ENCODE measurements at regions not wholly inside any gene's neighbourhood (a gene's known extent, or its start where the extent isn't known, plus 50 kb on each side); places are given as distances from the start of the nearest gene placed in this dataset.

GRCh38 chr7:24425664-24426063, 141.7 kb downstream of the NPY start:
- Histone ChIP-seq H3K27ac (no peak overlapping the region), H3K4me1 (no peaks in the 10 kb centered on the region), H3K27me3 (no peaks in the 10 kb centered on the region), H3K9me3 (no peaks in the 10 kb centered on the region), H3K36me3 (no peaks in the 10 kb centered on the region), H3K4me3 (no peak overlapping the region)
- no peak for DNase-seq
- TF ChIP-seq, protein P1, sequence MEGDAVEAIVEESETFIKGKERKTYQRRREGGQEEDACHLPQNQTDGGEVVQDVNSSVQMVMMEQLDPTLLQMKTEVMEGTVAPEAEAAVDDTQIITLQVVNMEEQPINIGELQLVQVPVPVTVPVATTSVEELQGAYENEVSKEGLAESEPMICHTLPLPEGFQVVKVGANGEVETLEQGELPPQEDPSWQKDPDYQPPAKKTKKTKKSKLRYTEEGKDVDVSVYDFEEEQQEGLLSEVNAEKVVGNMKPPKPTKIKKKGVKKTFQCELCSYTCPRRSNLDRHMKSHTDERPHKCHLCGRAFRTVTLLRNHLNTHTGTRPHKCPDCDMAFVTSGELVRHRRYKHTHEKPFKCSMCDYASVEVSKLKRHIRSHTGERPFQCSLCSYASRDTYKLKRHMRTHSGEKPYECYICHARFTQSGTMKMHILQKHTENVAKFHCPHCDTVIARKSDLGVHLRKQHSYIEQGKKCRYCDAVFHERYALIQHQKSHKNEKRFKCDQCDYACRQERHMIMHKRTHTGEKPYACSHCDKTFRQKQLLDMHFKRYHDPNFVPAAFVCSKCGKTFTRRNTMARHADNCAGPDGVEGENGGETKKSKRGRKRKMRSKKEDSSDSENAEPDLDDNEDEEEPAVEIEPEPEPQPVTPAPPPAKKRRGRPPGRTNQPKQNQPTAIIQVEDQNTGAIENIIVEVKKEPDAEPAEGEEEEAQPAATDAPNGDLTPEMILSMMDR (IDR thresholded peaks at IDR 0.05) = no peak
- no peak for TF ChIP-seq POLR2A (IDR thresholded peaks at IDR 0.05)

DNA sequence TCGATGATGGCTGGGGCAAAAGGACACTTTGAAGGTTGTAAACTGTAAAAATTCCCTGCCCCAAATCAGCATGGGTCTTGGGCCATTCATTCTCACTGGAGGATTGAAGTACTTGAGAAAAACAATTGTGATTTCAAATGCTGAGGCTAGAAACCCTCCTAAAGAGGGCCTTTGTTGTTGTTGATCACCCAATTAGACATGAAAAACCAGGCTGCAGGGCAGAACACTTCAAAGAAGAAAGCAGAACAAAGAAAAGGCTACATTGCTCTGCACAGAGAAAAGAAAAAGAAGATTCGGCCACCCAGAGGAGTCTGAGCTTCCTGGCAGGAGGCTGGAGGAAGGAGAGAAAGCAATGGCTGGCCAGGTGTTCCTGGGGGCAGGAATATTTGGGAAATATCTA, 143.1 kb downstream of the NPY start:
- no peak overlapping the region for H3K27ac ChIP-seq
- H3K27me3 ChIP-seq = no peaks in the 10 kb centered on the region
- H3K36me3 ChIP-seq = no peaks in the 10 kb centered on the region
- no peaks in the 10 kb centered on the region for H3K9me3 ChIP-seq
- TF ChIP-seq POLR2A (IDR thresholded peaks at IDR 0.05) = no peak
- TF ChIP-seq, protein P1 (IDR thresholded peaks at IDR 0.05) = no peak
- H3K4me1 ChIP-seq = no peaks in the 10 kb centered on the region
- no peak for DNase-seq
- H3K4me3 ChIP-seq = no peak overlapping the region

GRCh38 chr7:24428676-24429075, 144.6 kb upstream of the PALS2 start:
- Histone ChIP-seq H3K36me3 (no peaks in the 10 kb centered on the region), H3K27ac (no peak overlapping the region), H3K4me1 (no peaks in the 10 kb centered on the region), H3K4me3 (no peak overlapping the region), H3K27me3 (no peaks in the 10 kb centered on the region), H3K9me3 (no peaks in the 10 kb centered on the region)
- DNase-seq = no peak
- TF ChIP-seq, protein P1 (IDR thresholded peaks at IDR 0.05) = no peak
- TF ChIP-seq POLR2A (IDR thresholded peaks at IDR 0.05) = no peak

GRCh38 chr7:24432677-24433076, 140.6 kb upstream of the PALS2 start:
- no peak for TF ChIP-seq POLR2A (IDR thresholded peaks at IDR 0.05)
- TF ChIP-seq, protein P1 (IDR thresholded peaks at IDR 0.05) = no peak
- no peaks in the 10 kb centered on the region for H3K9me3 ChIP-seq

GRCh38 chr7:24434972-24435371, 138.3 kb upstream of the PALS2 start:
- DNase-seq = no peak
- TF ChIP-seq, protein P1 (IDR thresholded peaks at IDR 0.05) = no peak
- no peak for TF ChIP-seq POLR2A (IDR thresholded peaks at IDR 0.05)
- no peak overlapping the region for H3K4me3 ChIP-seq

More at GRCh38 chr7:24432677-24433076, 140.6 kb upstream of the PALS2 start:
- Histone ChIP-seq H3K27ac (no peak overlapping the region), H3K27me3 (no peaks in the 10 kb centered on the region), H3K36me3 (no peaks in the 10 kb centered on the region), H3K4me3 (no peak overlapping the region), H3K4me1 (no peaks in the 10 kb centered on the region)
- no peak for DNase-seq

More at GRCh38 chr7:24434972-24435371, 138.3 kb upstream of the PALS2 start:
- Histone ChIP-seq H3K4me1 (no peaks in the 10 kb centered on the region), H3K27ac (no peak overlapping the region), H3K9me3 (no peaks in the 10 kb centered on the region), H3K36me3 (no peaks in the 10 kb centered on the region), H3K27me3 (no peaks in the 10 kb centered on the region)
